Neural cell (in vitro differentiated cells): ENCODE measurements at regions not wholly inside any gene's neighbourhood (a gene's known extent, or its start where the extent isn't known, plus 50 kb on each side); places are given as distances from the start of the nearest gene placed in this dataset.

Source experiments
- CTCF ChIP-seq: fragments of 450-650 bp; IDR thresholded peaks from 2 replicates; pipeline ENCODE4 v1.5.1; 2014; ENCODE audit warnings: antibody characterized with exemption, mild to moderate bottlenecking, moderate library complexity; ENCODE audit not compliant: poor library complexity, severe bottlenecking
- EP300 ChIP-seq: fragments of 450-650 bp; conservative IDR thresholded peaks from 2 replicates; pipeline ENCODE4 v1.6.1; 2014; ENCODE audit warnings: antibody characterized with exemption, mild to moderate bottlenecking, moderate library complexity; ENCODE audit not compliant: poor library complexity, severe bottlenecking
- EZH2 ChIP-seq: fragments of 200-600, 300-800 bp; shearing (Covaris generic), sonication (generic); IDR thresholded peaks from 2 replicates; pipeline ENCODE4 v1.6.1; 2014; ENCODE audit warnings: antibody characterized with exemption, low read length, borderline replicate concordance, mild to moderate bottlenecking; ENCODE audit not compliant: insufficient read depth, poor library complexity, severe bottlenecking
- MXI1 ChIP-seq: fragments of 450-650 bp; conservative IDR thresholded peaks from 2 replicates; pipeline ENCODE4 v1.6.1; 2014; ENCODE audit warnings: antibody characterized with exemption, mild to moderate bottlenecking; ENCODE audit not compliant: poor library complexity, severe bottlenecking
- POLR2AphosphoS5 ChIP-seq: IDR thresholded peaks from 2 replicates; pipeline ENCODE4 v1.6.1; 2012
- REST ChIP-seq: IDR thresholded peaks from 2 replicates; pipeline ENCODE4 v1.6.1; 2012; ENCODE audit warnings: borderline replicate concordance
- SMC3 ChIP-seq: fragments of 450-650 bp; conservative IDR thresholded peaks from 2 replicates; pipeline ENCODE4 v1.6.1; 2014; ENCODE audit warnings: antibody characterized with exemption, mild to moderate bottlenecking, moderate library complexity; ENCODE audit not compliant: poor library complexity
- TAF1 ChIP-seq: IDR thresholded peaks from 2 replicates; pipeline ENCODE4 v1.6.1; 2012; ENCODE audit warnings: low read depth

- TF ChIP-seq CTCF (no peak), EZH2 (no peak), EP300 (no peak), POLR2AphosphoS5 (no peak), REST (no peak), SMC3 (no peak), TAF1 (no peak), MXI1 (no peak)
Measured at GRCh38 chr4:104279744-104280143, 214.9 kb downstream of the CXXC4 start.
